Cardiac muscle cell (in vitro differentiated cells and primary cell): ENCODE measurements at regions not wholly inside any gene's neighbourhood (a gene's known extent, or its start where the extent isn't known, plus 50 kb on each side); places are given as distances from the start of the nearest gene placed in this dataset.

ENCODE experiments used
- DNase-seq, 2 donors: peaks; one replicate each; pipeline versions ENCODE4 v3.0.0 to v3.0.0-alpha.2; 2010 to 2017; ENCODE audit warnings: low read depth in 1 of 2, low spot score in 1 of 2
- H3K27ac ChIP-seq: fragments of 200-600 bp; sonication (generic); 2 replicates; pipeline ENCODE4 v1.5.1; 2016
- H3K27me3 ChIP-seq: fragments of 200-600 bp; sonication (generic); 2 replicates; pipeline ENCODE4 v1.6.0; 2016; ENCODE audit warnings: control low read depth
- H3K36me3 ChIP-seq: fragments of 200-600 bp; sonication (generic); 2 replicates; pipeline ENCODE4 v1.5.1; 2016; ENCODE audit warnings: control low read depth
- H3K4me1 ChIP-seq: fragments of 200-600 bp; sonication (generic); 2 replicates; pipeline ENCODE4 v1.8.1; 2017; ENCODE audit warnings: low read depth, mild to moderate bottlenecking, mixed run types
- H3K4me3 ChIP-seq: fragments of 200-600 bp; sonication (generic); 2 replicates; pipeline ENCODE4 v1.5.1; 2016; ENCODE audit warnings: mild to moderate bottlenecking
- H3K9me3 ChIP-seq: fragments of 200-600 bp; sonication (generic); 2 replicates; pipeline ENCODE4 v1.5.1; 2017; ENCODE audit warnings: low read depth, mild to moderate bottlenecking, control low read depth
- TF ChIP-seq, protein P1 (sequence below): IDR thresholded peaks from 2 replicates; pipeline ENCODE4 v1.5.1; 2012; ENCODE audit warnings: low read depth, mild to moderate bottlenecking, low read length

- Histone ChIP-seq H3K4me1 (no peaks in the 10 kb centered on the region), H3K9me3 (no peaks in the 10 kb centered on the region), H3K27me3 (no peaks in the 10 kb centered on the region), H3K27ac (no peak overlapping the region), H3K4me3 (no peak overlapping the region), H3K36me3 (no peaks in the 10 kb centered on the region)
- no peak for DNase-seq
- TF ChIP-seq, protein P1, sequence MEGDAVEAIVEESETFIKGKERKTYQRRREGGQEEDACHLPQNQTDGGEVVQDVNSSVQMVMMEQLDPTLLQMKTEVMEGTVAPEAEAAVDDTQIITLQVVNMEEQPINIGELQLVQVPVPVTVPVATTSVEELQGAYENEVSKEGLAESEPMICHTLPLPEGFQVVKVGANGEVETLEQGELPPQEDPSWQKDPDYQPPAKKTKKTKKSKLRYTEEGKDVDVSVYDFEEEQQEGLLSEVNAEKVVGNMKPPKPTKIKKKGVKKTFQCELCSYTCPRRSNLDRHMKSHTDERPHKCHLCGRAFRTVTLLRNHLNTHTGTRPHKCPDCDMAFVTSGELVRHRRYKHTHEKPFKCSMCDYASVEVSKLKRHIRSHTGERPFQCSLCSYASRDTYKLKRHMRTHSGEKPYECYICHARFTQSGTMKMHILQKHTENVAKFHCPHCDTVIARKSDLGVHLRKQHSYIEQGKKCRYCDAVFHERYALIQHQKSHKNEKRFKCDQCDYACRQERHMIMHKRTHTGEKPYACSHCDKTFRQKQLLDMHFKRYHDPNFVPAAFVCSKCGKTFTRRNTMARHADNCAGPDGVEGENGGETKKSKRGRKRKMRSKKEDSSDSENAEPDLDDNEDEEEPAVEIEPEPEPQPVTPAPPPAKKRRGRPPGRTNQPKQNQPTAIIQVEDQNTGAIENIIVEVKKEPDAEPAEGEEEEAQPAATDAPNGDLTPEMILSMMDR: no peak
Observed at GRCh38 chr10:21213381-21213780, 312.1 kb downstream of the SKIDA1 start.

GRCh38 chr10:21212912-21213311 lies 312.6 kb downstream of the SKIDA1 start:
- H3K4me3 ChIP-seq: no peak overlapping the region
- no peaks in the 10 kb centered on the region for H3K9me3 ChIP-seq
- no peak for DNase-seq
- TF ChIP-seq, protein P1: no peak
- H3K4me1 ChIP-seq: no peaks in the 10 kb centered on the region
- no peak overlapping the region for H3K27ac ChIP-seq
- H3K27me3 ChIP-seq: no peaks in the 10 kb centered on the region
- no peaks in the 10 kb centered on the region for H3K36me3 ChIP-seq

- no peaks in the 10 kb centered on the region for H3K27me3 ChIP-seq
- H3K4me3 ChIP-seq: no peak overlapping the region
- TF ChIP-seq, protein P1: no peak
- H3K36me3 ChIP-seq: no peaks in the 10 kb centered on the region
- H3K4me1 ChIP-seq: no peaks in the 10 kb centered on the region
- H3K9me3 ChIP-seq: no peaks in the 10 kb centered on the region
- no peak for DNase-seq
- no peak overlapping the region for H3K27ac ChIP-seq
Observed at GRCh38 chr10:21212348-21212747, 313.1 kb downstream of the SKIDA1 start.

GRCh38 chr10:21209495-21209894 lies 312.4 kb upstream of the NEBL start:
- no peaks in the 10 kb centered on the region for H3K9me3 ChIP-seq
- H3K4me3 ChIP-seq: no peak overlapping the region
- no peaks in the 10 kb centered on the region for H3K27me3 ChIP-seq
- H3K36me3 ChIP-seq: no peaks in the 10 kb centered on the region
- no peak for DNase-seq
- TF ChIP-seq, protein P1: no peak
- no peak overlapping the region for H3K27ac ChIP-seq
- H3K4me1 ChIP-seq: no peaks in the 10 kb centered on the region

DNA sequence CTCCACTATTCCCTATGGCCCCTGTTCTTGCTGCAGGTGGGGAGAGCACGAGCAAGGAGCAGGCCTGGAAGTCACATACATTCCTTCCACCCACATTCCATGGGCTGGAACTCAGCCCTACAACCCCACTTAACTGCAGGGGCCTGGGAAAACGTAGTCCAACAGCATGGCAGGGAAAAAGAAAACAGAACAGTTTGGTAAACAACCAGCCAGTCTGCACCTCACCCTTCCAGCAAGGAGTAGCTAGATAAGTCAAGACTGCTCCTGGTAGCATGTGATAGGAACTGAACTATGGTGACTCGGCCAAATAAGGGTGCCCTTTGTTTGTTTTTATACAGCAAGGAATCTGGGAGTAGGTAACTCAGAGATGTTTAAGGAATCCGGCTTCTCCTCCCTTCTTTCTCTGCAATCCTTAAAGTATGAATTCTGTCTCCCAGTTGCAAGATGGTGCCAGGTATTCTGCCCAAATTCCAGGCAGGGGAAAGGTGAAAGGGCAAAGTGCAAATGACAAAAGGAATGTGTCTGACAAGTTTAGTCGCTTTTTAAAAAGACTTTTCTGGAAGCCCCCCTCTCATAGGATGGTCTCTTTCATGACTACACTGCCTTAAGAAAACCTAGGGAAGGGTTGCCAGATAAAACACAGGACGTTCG lies 311.7 kb upstream of the NEBL start:
- DNase-seq: no peak

More for the DNA sequence above, 311.7 kb upstream of the NEBL start:
- TF ChIP-seq, protein P1: no peak
- Histone ChIP-seq H3K27ac (no peak overlapping the region), H3K4me3 (no peak overlapping the region), H3K36me3 (no peaks in the 10 kb centered on the region), H3K4me1 (no peaks in the 10 kb centered on the region), H3K27me3 (no peaks in the 10 kb centered on the region), H3K9me3 (no peaks in the 10 kb centered on the region)
